Urothelium cell line (cell line): ENCODE measurements at regions not wholly inside any gene's neighbourhood (a gene's known extent, or its start where the extent isn't known, plus 50 kb on each side); places are given as distances from the start of the nearest gene placed in this dataset.
A peak's percentile ranks its signal among the peaks of the same experiment; 100 is the strongest.

Source experiments
- DNase-seq: peaks from one replicate; pipeline ENCODE4 v3.0.0; 2011; ENCODE audit warnings: low spot score, mixed read lengths
- FAIRE-seq: peaks from 2 replicates; lab custom pipeline; 2011; peaks lifted over from hg19 to GRCh38; lab: Jason Lieb, UNC

GRCh38 chr6:22008248-22008836 lies 288.5 kb downstream of the PRL start:
- FAIRE-seq, result no peak
- DNase-seq, result no peak

GRCh38 chr6:22010102-22010501 lies 286.7 kb downstream of the PRL start:
- FAIRE-seq, result no peak

GRCh38 chr6:22015216-22015615 lies 281.6 kb downstream of the PRL start:
- FAIRE-seq, result no peak
- no peak for DNase-seq

More at GRCh38 chr6:22010102-22010501, 286.7 kb downstream of the PRL start:
- DNase-seq, result no peak

GRCh38 chr6:22015944-22016343 lies 280.9 kb downstream of the PRL start:
- FAIRE-seq, result no peak
- DNase-seq, result no peak

- DNase-seq (no peak), FAIRE-seq (no peak)
Measured at GRCh38 chr6:22017272-22017671, 279.6 kb downstream of the PRL start.

GRCh38 chr6:22017766-22018165 lies 279.1 kb downstream of the PRL start:
- FAIRE-seq (no peak), DNase-seq (no peak)

- no peak for FAIRE-seq
- no peak for DNase-seq
Measured at GRCh38 chr6:22019857-22020256, 277.0 kb downstream of the PRL start.

GRCh38 chr6:22020299-22021003 lies 276.4 kb downstream of the PRL start:
- FAIRE-seq, result no peak
- DNase-seq, result no peak

GRCh38 chr6:22021966-22022365 lies 274.9 kb downstream of the PRL start:
- no peak for DNase-seq
- FAIRE-seq, result no peak

GRCh38 chr6:22023937-22024336 lies 272.9 kb downstream of the PRL start:
- DNase-seq, result no peak
- no peak for FAIRE-seq

GRCh38 chr6:22024973-22025467 lies 271.8 kb downstream of the PRL start:
- DNase-seq, result no peak
- FAIRE-seq, result no peak

GRCh38 chr6:22025468-22026163 lies 271.2 kb downstream of the PRL start:
- FAIRE-seq (no peak), DNase-seq (peak; percentile 64)

GRCh38 chr6:22026164-22026678 lies 270.6 kb downstream of the PRL start:
- DNase-seq (no peak), FAIRE-seq (no peak)

GRCh38 chr6:22027040-22027725 lies 269.7 kb downstream of the PRL start:
- DNase-seq (no peak), FAIRE-seq (no peak)

GRCh38 chr6:22028403-22029090 lies 268.3 kb downstream of the PRL start:
- FAIRE-seq (no peak), DNase-seq (no peak)

- FAIRE-seq, result no peak
- no peak for DNase-seq
Measured at GRCh38 chr6:22029171-22029570, 267.7 kb downstream of the PRL start.

- FAIRE-seq, result no peak
- DNase-seq, result no peak
Measured at GRCh38 chr6:22030730-22031619, 265.9 kb downstream of the PRL start.

GRCh38 chr6:22035690-22036089 lies 261.1 kb downstream of the PRL start:
- no peak for DNase-seq
- no peak for FAIRE-seq

GRCh38 chr6:22036275-22036674 lies 260.6 kb downstream of the PRL start:
- no peak for FAIRE-seq
- peak; percentile 81 for DNase-seq

- no peak for DNase-seq
Measured at GRCh38 chr6:22036699-22037098, 260.1 kb downstream of the PRL start.

More at GRCh38 chr6:22036699-22037098, 260.1 kb downstream of the PRL start:
- no peak for FAIRE-seq
